ENCODE measurements at regions not wholly inside any gene's neighbourhood (a gene's known extent, or its start where the extent isn't known, plus 50 kb on each side); places are given as distances from the start of the nearest gene placed in this dataset.

GRCh38 chr11:122285070-122285988 is 169.3 kb upstream of the BLID start:
- Histone ChIP-seq H3K9ac (ENCODE audit: low read depth in 1 of 2, low read length in 2 of 2) (no peak overlapping the region), H3K27ac (ENCODE audit: low read depth in 1 of 2, low read length in 2 of 2) (no peak overlapping the region), H3K9me3 (ENCODE audit: control insufficient read depth in 4 of 4, low read length in 3 of 4) (no peaks in the 10 kb centered on the region), H3K4me1 (ENCODE audit: control insufficient read depth in 4 of 4, insufficient read depth in 4 of 4, low read length in 3 of 4) (no peaks in the 10 kb centered on the region), H3K4me3 (ENCODE audit: low read depth in 1 of 3, low read length in 3 of 3) (no peak overlapping the region), H3K27me3 (ENCODE audit: control insufficient read depth in 4 of 4, insufficient read depth in 4 of 4, low read length in 3 of 4) (no peaks in the 10 kb centered on the region), H3K36me3 (ENCODE audit: control insufficient read depth in 4 of 4, insufficient read depth in 3 of 4, low read depth in 1 of 4, low read length in 3 of 4) (peaks cover 0 to 4% (median 2%) of the 10 kb centered on the region in 4 donors)
- TF ChIP-seq NR2F2 (IDR thresholded peaks at IDR 0.05), result no peak
- TF ChIP-seq RXRA (IDR thresholded peaks at IDR 0.05), result no peak
- no peak for TF ChIP-seq EGR1 (IDR thresholded peaks at IDR 0.05; ENCODE audit: low read depth in 2 of 2)
- no peak for TF ChIP-seq GABPA (IDR thresholded peaks at IDR 0.05 in 1 of 2, conservative IDR thresholded peaks at IDR 0.05 in 1 of 2)
- no peak for TF ChIP-seq TAF1 (conservative IDR thresholded peaks at IDR 0.05)
- no peak for TF ChIP-seq ATF3 (IDR thresholded peaks at IDR 0.05)
- TF ChIP-seq REST (IDR thresholded peaks at IDR 0.05), result no peak
- no peak for TF ChIP-seq YY1 (IDR thresholded peaks at IDR 0.05)
- WGBS, result 92% methylated on average over 8 of the region's 8 CpGs
- no peak for DNase-seq (ENCODE audit: low spot score)

- no peaks in the 10 kb centered on the region for H3K4me1 ChIP-seq (ENCODE audit: control insufficient read depth in 4 of 4, insufficient read depth in 4 of 4, low read length in 3 of 4)
- H3K27me3 ChIP-seq (ENCODE audit: control insufficient read depth in 4 of 4, insufficient read depth in 4 of 4, low read length in 3 of 4), result no peaks in the 10 kb centered on the region
- H3K9me3 ChIP-seq (ENCODE audit: control insufficient read depth in 4 of 4, low read length in 3 of 4), result no peaks in the 10 kb centered on the region
- peaks cover 0 to 4% (median 2%) of the 10 kb centered on the region in 4 donors for H3K36me3 ChIP-seq (ENCODE audit: control insufficient read depth in 4 of 4, insufficient read depth in 3 of 4, low read depth in 1 of 4, low read length in 3 of 4)
- DNase-seq (ENCODE audit: low spot score), result no peak
- WGBS, result 79% methylated on average over 5 of the region's 5 CpGs
- H3K9ac ChIP-seq (ENCODE audit: low read depth in 1 of 2, low read length in 2 of 2), result no peak overlapping the region
- no peak overlapping the region for H3K27ac ChIP-seq (ENCODE audit: low read depth in 1 of 2, low read length in 2 of 2)
- H3K4me3 ChIP-seq (ENCODE audit: low read depth in 1 of 3, low read length in 3 of 3), result no peak overlapping the region
- no peak for TF ChIP-seq RAD21 (IDR thresholded peaks at IDR 0.05)
These were observed 164.9 kb upstream of the BLID start for GRCh38 chr11:122280870-122281269.

- Histone ChIP-seq H3K4me3 (ENCODE audit: low read depth in 1 of 3, low read length in 3 of 3) (no peak overlapping the region), H3K9me3 (ENCODE audit: control insufficient read depth in 4 of 4, low read length in 3 of 4) (no peaks in the 10 kb centered on the region), H3K27me3 (ENCODE audit: control insufficient read depth in 4 of 4, insufficient read depth in 4 of 4, low read length in 3 of 4) (no peaks in the 10 kb centered on the region), H3K9ac (ENCODE audit: low read depth in 1 of 2, low read length in 2 of 2) (no peak overlapping the region), H3K27ac (ENCODE audit: low read depth in 1 of 2, low read length in 2 of 2) (no peak overlapping the region), H3K36me3 (ENCODE audit: control insufficient read depth in 4 of 4, insufficient read depth in 3 of 4, low read depth in 1 of 4, low read length in 3 of 4) (no peaks in the 10 kb centered on the region), H3K4me1 (ENCODE audit: control insufficient read depth in 4 of 4, insufficient read depth in 4 of 4, low read length in 3 of 4) (no peaks in the 10 kb centered on the region)
- no peak for DNase-seq (ENCODE audit: low spot score)
- TF ChIP-seq FOXA1 (IDR thresholded peaks at IDR 0.05) (no peak), ATF3 (IDR thresholded peaks at IDR 0.05) (no peak), SP1 (IDR thresholded peaks at IDR 0.05) (no peak), CTCF (IDR thresholded peaks at IDR 0.05; ENCODE audit: low read depth, low read length, missing input control) (no peak), YY1 (IDR thresholded peaks at IDR 0.05) (no peak), REST (IDR thresholded peaks at IDR 0.05) (no peak), JUND (IDR thresholded peaks at IDR 0.05) (no peak), RXRA (IDR thresholded peaks at IDR 0.05) (no peak), RAD21 (IDR thresholded peaks at IDR 0.05) (no peak), GABPA (IDR thresholded peaks at IDR 0.05 in 1 of 2, conservative IDR thresholded peaks at IDR 0.05 in 1 of 2) (no peak), EGR1 (IDR thresholded peaks at IDR 0.05; ENCODE audit: low read depth in 2 of 2) (no peak), ZBTB33 (IDR thresholded peaks at IDR 0.05) (no peak)
These were observed 163.2 kb upstream of the BLID start for GRCh38 chr11:122279194-122279593.
